ENCODE measurements at regions not wholly inside any gene's neighbourhood (a gene's known extent, or its start where the extent isn't known, plus 50 kb on each side); places are given as distances from the start of the nearest gene placed in this dataset. TPM values are rescaled to one million over a fixed set of nuclear protein-coding genes. Genes with fewer than 3 reads are reported as not detected.

DNA sequence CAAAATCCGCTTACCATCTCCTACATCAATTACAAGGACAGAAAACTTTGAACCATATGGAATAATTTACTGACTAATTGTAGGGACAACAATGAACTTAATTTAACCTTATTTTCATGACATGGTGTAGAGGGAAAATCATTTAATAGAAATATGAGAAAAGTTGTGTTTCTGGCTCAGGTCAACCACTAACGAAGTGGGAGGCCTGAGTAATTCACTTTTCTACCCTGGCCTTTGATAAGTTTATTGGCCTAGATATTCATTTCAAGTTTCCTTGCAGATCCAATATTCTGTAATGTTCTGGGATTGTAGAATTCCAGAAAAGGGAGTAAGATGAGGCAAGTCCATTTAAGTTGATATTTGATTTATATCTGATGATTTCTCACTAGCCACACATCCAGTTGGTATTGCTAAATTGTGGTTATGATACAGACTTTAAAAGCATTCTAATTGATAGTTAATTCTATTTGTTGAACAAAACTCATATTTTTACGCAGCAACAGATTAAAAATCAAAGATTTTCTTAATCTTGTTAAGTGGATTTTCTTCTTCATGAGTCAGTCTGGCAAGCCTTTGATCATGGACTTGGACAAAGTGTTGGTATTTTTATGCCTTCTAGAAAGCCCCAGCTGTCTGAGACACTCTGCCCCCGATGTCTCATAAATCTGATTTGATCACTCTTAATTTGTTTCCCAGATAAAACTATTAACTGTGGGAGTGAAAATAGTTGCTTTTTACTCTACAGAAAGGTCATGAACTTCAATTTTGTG is 336.5 kb downstream of the TMEM135 start:
- H3K4me1 ChIP-seq (ENCODE audit: control insufficient read depth in 4 of 4, insufficient read depth in 4 of 4, low read length in 3 of 4): no peaks in the 10 kb centered on the region
- H3K4me3 ChIP-seq (ENCODE audit: low read depth in 1 of 3, low read length in 3 of 3): no peak overlapping the region
- H3K9ac ChIP-seq (ENCODE audit: low read depth in 1 of 2, low read length in 2 of 2): no peak overlapping the region
- no peak for DNase-seq (ENCODE audit: low spot score)
- 88% methylated on average over 4 of the region's 4 CpGs for WGBS
- peaks cover 0 to 2% (median 0%) of the 10 kb centered on the region in 4 donors for H3K36me3 ChIP-seq (ENCODE audit: control insufficient read depth in 4 of 4, insufficient read depth in 3 of 4, low read depth in 1 of 4, low read length in 3 of 4)
- TF ChIP-seq HNF4G (IDR thresholded peaks at IDR 0.05) (no peak), JUND (IDR thresholded peaks at IDR 0.05) (no peak), FOXA2 (IDR thresholded peaks at IDR 0.05) (no peak), NR2F2 (IDR thresholded peaks at IDR 0.05) (no peak), GABPA (IDR thresholded peaks at IDR 0.05 in 1 of 2, conservative IDR thresholded peaks at IDR 0.05 in 1 of 2) (no peak), FOXA1 (IDR thresholded peaks at IDR 0.05) (no peak), ATF3 (IDR thresholded peaks at IDR 0.05) (no peak)
- TF ChIP-seq, protein P1, sequence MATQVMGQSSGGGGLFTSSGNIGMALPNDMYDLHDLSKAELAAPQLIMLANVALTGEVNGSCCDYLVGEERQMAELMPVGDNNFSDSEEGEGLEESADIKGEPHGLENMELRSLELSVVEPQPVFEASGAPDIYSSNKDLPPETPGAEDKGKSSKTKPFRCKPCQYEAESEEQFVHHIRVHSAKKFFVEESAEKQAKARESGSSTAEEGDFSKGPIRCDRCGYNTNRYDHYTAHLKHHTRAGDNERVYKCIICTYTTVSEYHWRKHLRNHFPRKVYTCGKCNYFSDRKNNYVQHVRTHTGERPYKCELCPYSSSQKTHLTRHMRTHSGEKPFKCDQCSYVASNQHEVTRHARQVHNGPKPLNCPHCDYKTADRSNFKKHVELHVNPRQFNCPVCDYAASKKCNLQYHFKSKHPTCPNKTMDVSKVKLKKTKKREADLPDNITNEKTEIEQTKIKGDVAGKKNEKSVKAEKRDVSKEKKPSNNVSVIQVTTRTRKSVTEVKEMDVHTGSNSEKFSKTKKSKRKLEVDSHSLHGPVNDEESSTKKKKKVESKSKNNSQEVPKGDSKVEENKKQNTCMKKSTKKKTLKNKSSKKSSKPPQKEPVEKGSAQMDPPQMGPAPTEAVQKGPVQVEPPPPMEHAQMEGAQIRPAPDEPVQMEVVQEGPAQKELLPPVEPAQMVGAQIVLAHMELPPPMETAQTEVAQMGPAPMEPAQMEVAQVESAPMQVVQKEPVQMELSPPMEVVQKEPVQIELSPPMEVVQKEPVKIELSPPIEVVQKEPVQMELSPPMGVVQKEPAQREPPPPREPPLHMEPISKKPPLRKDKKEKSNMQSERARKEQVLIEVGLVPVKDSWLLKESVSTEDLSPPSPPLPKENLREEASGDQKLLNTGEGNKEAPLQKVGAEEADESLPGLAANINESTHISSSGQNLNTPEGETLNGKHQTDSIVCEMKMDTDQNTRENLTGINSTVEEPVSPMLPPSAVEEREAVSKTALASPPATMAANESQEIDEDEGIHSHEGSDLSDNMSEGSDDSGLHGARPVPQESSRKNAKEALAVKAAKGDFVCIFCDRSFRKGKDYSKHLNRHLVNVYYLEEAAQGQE (IDR thresholded peaks at IDR 0.05): no peak
- TF ChIP-seq, protein P2, sequence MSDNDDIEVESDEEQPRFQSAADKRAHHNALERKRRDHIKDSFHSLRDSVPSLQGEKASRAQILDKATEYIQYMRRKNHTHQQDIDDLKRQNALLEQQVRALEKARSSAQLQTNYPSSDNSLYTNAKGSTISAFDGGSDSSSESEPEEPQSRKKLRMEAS (IDR thresholded peaks at IDR 0.05): no peak
- H3K9me3 ChIP-seq (ENCODE audit: control insufficient read depth in 4 of 4, low read length in 3 of 4): peaks cover 0 to 6% (median under 1%) of the 10 kb centered on the region in 4 donors
- no peaks in the 10 kb centered on the region for H3K27me3 ChIP-seq (ENCODE audit: control insufficient read depth in 4 of 4, insufficient read depth in 4 of 4, low read length in 3 of 4)
- no peak overlapping the region for H3K27ac ChIP-seq (ENCODE audit: low read depth in 1 of 2, low read length in 2 of 2)

Small RNA genes lying in the stretch of these regions (small RNA-seq; reads per million reads assigned to genes)
- gene AP000676.1 (not detected), gene RF00026 (not detected), gene RNU6-1135P (not detected)

Data from liver (tissue), 8 donors.